Amniotic stem cell (primary cell): ENCODE measurements at regions not wholly inside any gene's neighbourhood (a gene's known extent, or its start where the extent isn't known, plus 50 kb on each side); places are given as distances from the start of the nearest gene placed in this dataset.

Experiments used
- DNase-seq: peaks from one replicate; lab custom pipeline; 2025; lab: John Stamatoyannopoulos, UW

DNA sequence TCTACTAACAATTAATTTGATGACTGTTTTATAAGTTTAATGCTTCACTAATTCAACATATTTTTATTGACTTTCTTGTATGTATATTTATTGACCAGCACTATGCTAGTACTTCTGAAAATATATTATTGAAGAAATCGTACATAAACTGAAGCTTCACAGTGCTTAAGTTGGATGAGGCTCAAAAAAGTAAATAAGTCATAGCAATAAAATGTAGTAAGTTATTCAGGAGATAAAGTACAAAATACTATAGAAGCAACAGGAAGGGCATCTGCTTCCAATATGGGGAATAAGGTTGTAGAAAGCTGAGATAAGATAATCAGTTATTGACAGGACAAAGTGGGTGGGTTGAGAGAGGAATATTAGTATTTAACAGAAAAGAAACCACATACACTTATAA lies 944.9 kb upstream of the MIR17HG start:
- no peak for DNase-seq

DNA sequence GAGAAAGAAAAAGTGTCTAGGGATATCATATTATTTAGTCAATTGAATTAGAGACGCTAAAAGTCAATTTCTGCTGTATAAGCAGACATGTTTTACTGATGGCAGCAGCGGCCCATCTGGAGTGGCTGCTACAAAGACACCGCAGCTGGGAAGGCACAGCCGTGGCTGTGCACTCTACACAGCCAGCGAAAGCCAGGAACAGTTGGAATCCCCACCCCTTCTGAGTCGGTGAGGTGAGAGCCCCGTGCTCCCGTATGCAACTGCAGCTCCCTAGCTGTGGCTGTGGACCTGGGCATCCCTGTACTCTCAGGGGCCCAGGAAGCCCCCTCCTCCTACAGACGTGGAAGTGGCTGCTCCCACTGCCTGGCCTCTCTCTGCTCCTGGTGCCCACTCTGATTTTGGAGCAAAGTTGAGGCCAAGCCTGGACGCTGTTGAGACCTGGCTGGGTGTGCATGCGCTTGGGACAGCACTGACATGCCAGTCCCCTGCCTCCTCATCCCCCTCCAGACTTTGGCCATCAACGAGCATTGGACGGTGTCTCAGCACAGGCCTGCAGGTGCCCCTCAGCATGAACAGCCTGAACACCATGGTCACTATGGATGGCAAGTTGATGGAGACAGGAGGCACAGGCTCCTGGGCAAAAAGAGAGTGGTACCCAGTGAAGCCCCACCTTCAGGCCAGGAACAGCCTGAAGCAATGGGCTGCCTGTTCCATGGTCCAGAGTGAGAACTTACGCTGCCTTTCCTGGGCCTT lies 944.0 kb upstream of the MIR17HG start:
- no peak for DNase-seq

DNA sequence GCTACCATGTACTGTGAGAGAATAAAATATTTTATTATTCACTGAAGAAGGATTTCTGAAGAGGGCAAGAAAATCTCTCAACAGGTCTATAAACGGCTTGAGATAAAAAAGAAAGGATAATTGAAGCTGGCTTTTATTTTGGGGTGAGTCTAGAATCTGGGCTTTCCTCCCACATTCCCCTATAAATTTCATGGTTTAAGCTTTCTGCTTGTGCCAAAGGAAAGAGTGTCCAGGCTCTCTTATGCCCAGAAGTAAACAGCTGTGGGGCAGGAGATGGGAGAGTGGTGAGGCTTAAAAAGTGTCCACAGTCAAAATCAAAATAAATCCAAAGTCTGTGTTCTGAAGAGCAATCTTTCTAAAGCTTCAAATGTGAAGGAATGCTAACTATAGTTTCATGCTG lies 942.2 kb upstream of the MIR17HG start:
- no peak for DNase-seq

DNA sequence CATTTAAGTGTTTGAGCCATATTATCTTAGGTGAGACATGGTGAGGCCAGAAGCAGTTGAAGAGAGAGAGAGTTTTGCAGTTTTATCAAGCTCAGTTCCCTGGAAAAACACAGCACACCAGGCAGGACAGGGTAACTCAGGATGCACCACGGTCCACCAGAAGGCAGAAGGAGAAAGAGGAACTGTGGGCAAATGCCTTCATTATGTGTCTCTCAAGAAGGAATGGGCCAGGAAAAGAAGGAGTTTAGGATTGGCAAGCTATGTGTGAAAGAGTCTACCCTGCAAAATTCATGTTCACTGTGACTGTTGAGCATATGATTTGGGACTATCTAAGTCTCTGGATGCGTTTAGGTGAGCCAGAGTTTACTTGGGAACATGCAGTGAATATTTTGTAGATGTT lies 934.5 kb upstream of the MIR17HG start:
- DNase-seq: no peak

DNA sequence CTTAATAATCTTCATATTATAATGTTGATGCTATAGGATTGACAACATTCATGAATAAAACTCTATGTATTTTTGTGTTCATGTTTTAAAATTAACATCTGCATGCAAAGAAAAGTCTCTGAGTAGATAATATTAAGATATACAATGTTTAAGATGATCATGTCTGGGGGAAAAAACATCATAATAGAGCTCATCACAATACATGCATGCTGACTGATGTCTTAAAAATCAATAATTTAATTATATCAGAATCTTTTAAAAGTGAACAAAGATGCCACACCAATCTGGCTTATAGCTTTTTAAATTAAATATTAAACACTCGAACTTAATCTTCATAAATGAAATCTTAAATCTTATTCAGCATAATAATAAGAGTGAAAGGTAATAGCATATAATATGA lies 933.9 kb upstream of the MIR17HG start:
- DNase-seq: no peak

DNA sequence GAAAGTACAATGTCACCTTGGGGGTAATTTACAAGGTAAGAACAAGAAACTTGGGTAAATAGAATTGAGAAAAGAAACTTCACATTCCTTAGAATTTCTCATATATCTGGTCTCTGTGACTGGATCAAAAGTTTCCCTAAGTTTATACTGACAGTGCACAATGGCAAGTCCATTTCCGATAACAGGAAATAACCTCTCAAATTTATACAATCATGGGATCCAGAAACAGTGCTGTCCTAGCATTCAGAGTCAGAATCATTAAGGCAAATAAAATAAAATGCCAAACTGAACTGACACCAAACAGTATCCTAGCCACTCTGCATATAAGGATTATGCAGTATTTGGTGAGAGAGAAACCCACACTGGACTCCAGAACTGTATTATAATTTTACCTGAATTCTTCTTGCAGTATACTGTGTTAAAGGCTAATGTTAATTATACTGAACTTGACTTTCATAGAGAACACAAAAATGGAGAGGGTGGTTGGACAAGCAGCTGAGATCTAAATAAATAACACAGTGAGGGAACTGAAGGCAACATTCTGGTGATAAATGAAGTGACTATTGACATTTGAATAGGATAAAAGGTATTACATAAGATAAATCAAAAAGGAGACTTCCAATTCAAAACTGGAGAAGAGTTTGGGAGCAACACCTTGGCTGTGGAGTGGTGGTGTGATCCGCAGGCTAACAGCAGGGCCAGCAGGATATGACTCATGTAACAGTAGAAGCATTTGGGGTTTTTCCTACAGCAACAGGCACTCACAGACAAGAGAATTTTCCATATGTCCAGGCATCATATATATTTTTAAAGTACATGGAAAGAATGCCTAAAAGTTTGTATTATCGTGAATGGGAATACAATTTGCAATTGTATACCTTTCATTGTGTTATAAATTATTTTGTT lies 932.5 kb upstream of the MIR17HG start:
- peak; percentile 14 for DNase-seq

DNA sequence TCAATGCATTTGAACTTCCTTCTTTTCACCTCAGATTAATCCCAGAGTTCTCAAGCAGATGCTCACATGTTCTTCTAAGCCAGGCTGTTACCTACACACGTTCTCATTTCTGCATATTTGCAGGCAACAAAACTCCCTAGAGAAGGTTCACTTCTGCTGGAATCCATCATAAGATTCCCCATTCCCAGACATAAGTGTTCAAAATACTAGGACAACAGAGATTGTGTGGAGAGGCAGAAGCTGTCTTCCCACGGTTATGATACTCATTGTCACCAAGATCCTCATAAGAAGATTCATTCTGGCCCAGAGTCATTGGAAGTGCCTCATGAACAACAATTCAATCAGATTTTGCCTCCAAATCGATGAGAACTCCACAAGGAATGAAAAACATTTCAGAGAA lies 931.6 kb upstream of the MIR17HG start:
- DNase-seq: no peak

DNA sequence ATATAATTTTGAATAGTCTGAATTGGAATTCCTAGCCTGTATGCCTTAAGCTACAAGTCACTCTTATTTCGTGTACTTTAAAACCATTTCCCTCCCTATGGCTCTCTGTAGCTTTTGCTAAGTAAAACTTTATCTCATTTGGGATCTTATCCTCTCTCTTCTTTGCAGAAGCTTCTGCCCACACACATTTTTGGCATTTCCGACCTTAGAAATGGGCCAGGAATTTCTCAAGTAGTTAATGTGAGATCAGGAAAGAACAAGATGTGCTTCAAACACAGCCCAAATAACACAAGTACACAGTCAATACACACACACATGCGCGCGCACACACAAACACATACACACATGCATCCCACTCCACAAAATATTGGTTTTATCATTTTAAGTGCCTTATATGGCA lies 931.0 kb upstream of the MIR17HG start:
- peak; percentile 47 for DNase-seq

DNA sequence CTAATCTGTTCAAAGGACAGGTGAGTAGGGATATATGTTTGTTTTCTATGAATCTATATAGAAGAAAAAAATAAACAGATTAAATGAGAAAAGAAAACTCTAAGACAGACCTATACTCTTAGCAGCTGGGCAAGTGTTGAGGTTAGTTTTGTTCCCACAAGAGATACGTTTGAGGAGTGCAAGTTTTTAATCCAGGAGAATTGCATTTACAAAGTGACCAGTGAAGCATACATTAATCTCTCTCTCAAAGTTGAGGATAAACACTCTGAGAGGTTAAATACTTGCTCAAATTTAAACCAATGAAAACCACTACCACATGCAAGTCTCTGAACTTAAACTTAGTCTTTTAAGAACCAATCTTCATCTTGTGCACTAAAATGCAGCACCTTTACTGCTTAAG lies 930.5 kb upstream of the MIR17HG start:
- DNase-seq: no peak

DNA sequence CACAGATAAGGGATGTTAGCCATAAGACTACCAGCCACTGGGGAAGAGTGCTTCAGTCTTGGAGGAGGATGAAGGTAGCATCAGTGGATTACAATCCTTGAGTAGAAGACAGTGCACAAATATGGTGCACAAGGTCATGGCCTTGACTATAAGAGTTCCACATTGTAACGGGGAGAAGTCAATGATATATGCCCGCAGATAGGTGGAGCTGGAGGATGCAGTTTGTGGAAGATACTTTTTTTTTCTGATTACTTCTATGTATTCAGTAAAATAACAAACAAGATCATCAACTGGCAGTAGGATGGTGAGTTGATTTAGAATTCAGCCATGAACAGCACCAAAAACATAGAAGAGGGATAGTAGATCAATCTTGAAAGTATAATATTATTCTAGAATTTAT lies 926.8 kb upstream of the MIR17HG start:
- DNase-seq: no peak

DNA sequence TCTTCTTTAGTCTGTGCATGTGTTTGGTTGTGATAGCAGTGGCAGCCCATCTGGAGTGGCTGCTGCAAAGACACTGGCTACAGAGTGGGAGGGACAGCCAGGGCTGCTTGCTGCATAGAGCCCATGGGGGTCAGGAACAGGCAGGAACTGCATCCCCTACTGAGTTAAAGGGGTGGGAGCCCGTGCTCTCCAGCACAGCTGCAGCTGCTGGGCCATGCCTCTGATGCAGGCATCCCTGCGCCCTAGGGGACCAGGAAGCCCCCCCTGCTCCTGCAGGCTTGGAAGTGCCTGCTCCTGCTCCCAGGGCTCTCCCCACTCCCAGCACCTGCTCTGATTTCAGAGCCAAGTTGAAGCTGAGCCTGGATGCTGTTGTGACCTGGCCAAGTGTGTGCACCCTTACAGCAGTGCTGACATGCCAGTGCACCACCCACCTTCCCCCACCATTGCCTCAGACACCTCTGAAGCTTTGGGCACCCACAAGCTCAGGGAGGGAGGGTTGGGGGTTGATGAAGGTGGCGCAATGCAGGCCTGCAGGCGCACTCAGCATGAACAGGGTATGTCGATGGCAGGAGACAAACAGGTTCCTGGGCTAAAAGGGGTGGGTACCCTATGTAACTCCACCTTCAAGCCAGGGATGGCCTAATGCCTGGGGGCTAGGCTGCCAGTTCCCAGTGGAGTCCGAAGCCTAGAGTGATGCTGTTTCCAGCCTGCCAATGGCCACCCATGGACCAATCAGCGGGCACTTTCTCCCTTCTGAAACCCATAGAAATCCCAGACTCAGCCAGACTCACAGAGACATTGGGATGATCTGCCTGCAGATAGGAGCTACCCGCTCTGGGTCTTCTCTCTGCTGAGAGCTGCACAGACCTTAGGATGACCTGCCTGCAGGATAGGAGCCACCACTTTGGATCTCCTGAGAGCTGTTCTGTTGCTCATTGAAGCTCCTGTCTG lies 919.9 kb upstream of the MIR17HG start:
- no peak for DNase-seq

DNA sequence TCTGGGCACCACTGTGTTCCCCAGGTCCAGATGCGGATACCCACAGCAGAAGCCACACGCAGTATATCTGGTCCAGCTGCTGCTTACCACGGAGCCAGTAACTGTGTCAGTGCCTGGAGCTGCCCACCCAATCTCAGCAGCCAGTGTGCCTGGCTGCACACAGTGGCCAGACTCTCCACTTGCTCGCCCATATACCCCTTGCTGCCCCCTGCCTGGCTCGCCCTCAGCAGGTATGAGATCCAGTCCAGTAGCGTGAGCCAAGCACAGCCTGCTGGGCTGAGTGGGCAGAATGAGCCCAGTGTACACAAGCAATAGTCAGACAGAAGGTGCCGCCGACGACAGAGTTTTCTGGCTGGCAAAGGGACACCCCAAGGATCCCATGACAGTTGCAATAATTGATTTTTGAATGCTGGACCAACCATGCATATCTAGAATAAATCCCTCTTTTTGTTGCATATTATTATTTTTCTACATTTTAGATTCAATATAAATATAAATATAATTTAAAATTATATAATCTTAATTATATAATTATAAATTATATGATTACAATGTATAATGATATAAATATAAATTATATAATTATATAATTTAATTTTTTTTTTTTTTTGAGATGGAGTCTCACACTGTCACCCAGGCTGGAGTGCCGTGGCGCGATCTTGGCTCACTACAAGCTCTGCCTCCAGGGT lies 918.8 kb upstream of the MIR17HG start:
- no peak for DNase-seq

DNA sequence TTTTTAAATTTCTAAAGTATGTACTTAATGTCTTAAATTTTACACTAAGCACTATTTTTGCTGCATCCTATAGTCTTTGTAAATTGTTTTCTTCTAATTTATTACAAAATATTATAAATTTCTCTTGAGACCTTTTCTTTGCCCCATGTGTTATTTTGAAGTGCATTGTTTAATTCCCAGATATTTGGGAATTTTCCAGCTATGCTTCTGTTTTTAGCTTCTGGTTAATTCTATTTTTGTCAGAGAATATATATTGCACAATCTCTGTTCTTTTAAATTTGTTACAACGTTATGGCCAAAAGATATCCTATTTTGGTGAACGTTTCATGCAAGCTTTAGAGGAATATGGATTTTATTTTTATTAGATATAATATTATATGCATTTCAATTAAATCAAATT lies 917.4 kb upstream of the MIR17HG start:
- DNase-seq: no peak

DNA sequence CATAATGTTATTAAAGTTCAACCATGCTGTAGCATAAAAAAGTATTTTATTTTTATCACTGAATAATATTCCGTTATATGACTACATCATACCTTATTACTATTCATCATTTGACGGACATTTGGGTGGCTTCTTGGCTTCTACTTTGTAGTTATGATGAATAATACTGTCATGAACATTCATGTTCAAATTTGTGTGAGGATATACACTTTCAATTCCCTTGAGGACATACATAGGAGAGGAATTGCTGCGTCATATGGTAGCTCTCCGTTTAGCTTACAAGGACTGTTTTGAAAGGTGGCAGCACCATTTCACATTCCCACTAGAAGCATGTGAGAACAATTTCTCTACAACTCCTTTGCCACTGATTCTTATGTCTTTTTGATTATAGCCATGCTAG lies 910.8 kb upstream of the MIR17HG start:
- DNase-seq: no peak

DNA sequence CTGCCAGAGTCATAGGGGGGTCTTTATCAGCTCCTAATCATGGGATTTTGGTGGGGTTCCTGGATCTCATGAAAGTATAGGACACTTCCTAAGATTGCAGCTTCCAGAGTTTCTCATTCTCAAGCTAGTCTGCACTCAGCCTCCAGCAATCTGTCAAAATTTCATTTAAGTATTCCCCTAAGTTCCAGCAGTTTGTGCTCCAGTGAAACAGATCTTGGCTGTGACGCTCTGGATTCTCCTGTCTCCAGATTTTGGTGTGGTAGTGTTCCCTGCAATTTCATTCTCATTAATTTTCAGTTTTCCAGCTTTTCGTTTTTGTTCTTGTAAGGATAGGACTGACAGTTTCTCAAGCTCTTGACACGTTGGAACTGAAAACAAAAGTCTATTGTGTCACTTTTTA lies 908.9 kb upstream of the MIR17HG start:
- DNase-seq: no peak

DNA sequence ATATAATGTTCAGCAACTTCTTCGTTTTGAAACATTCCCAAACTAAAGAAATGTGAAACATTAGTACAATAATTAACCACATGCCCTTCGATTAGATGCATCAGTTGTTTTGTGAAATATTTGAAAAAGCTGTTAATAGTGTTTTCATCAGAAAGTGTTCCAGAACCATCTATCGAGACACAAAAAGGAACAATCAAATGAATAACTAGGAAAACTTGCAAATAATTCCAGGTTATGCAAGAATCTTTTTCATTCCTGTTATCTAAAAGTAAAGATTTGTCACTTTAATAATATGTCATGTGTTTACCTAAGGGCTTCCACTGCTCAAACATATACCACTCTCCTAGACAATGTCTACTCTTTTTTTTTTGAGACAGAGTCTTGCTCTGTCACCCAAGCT lies 904.2 kb upstream of the MIR17HG start:
- DNase-seq: no peak

DNA sequence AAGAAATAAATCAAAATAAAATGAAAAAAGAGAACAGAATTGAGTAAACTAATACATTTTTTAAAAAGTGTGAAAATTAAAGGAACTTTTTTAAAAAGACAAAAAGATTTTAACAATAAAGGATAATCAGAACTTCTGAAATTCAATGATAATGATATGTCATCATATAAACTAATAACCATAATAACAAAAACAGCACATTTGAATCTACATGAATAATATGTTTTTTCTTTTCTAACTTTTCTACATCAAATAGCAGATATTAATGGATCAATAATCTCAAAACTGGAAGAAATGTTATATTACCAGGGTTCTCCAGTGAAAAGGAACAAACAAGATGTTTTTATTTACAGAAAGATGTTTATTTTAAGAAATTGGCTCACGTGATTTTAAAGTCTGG lies 903.3 kb upstream of the MIR17HG start:
- DNase-seq: no peak

DNA sequence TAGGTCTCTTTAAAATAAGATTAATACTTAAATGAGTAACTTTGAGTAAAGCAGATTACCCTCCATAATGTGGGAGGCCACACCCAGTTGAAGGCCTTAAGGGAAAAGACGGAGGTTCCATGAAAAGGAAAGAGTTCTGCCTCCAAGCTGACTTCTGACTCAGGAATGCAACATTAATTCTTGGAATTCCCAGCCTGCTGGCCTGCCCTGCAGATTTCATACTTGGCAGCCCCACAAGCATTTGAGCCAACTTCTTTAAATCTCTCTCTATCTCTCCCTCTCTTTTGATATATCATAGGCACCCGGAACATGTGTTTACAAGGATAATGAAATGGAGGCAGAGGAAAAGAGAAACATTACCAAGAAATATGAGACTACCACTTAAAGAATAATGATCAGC lies 902.3 kb upstream of the MIR17HG start:
- peak; percentile 52 for DNase-seq

DNA sequence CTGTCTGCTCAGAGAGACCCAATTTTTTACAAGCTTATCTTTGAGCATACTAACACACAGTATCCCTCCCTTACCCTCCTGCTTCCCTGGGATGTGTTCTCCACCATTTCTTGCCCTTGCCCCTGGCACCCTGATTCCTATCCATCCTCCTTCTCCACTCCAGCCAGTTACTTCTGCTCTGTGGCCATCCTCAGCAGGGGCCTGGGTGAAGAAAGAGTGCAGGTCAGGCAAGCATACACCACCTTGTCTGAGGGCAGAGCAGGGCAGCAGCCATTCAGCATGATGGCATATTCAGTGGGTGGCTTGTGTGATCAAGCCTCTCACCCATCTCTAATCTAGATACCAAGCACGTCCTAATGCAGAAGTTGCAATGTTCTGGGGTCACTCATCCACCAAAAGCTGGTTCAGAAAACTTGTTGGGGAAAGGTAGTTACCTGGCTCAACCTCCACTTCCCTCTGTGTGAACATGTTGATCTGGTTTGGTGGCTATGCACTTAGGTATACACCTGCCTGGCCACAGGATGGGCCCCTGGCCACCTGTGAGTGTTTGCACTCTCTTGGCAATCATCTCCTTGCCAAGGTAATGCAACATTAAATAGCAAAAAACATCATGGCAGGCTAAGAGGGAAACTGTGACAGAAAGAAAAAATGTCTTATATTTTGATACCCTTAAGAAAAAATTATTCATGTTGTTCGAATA lies 900.3 kb upstream of the MIR17HG start:
- no peak for DNase-seq

DNA sequence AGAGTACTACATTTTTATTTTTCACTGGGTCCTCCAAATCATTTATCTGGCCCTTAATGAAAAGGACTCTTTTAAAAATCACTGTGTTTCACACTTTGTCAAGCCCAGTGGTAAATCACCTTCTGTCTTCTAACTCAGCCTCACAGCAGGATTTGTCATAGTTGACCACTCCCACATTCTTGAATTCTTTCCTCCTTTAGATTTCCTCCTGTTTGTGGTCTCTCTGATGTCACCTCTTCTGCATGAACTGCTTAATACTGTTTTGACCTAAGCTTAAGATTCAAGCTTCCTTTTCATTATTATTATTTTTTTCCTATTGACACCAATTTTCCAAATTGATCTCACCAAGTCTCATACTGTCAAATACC lies 899.8 kb upstream of the MIR17HG start:
- no peak for DNase-seq

DNA sequence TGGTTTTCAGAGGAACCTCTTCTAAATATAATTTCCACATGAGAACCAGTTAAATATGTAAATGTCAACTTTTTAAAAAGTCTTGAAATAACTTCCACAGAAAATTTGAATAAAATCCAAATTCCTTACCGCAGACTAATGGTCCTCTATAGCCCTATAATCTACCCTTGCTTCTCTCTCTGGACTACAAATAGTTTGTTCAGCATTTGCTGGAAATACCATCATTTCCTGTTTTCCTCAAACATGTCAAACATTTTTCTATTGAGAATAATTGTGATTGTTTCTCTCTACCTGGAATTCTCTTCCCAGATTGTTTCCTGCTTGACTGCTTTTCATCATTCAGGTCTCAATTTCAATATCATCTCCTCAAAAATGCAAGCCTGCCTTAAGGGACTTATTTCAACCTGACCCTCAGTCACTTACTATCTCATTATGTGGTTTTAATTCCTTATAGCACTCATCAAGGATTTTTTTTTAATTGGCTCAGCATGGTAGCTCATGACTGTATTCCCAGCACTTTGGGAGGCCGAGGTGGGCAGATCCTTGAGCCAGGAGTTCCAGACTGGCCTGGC lies 898.9 kb upstream of the MIR17HG start:
- DNase-seq: no peak
